Myocyte (in vitro differentiated cells): ENCODE measurements at regions not wholly inside any gene's neighbourhood (a gene's known extent, or its start where the extent isn't known, plus 50 kb on each side); places are given as distances from the start of the nearest gene placed in this dataset.
A peak's percentile ranks its signal among the peaks of the same experiment; 100 is the strongest.
"Not testable (repeated sequence)": the region's sequence is repeated elsewhere in the genome, so short reads cannot be mapped to it uniquely, and the experiment has no call there.

ENCODE experiments used
- DNase-seq: peaks from one replicate; pipeline ENCODE4 v3.0.0-alpha.2; 2012; ENCODE audit warnings: low read depth

GRCh38 chr5:82956600-82956999 is 120.6 kb downstream of the TMEM167A start:
- no peak for DNase-seq

- no peak for DNase-seq
Observed at GRCh38 chr5:82952326-82952725, 124.9 kb downstream of the TMEM167A start.

GRCh38 chr5:82944267-82944666 is 132.9 kb downstream of the TMEM167A start:
- not testable (repeated sequence) for DNase-seq

- peak; percentile 12 for DNase-seq
Observed at GRCh38 chr5:82942083-82942881, 134.9 kb downstream of the TMEM167A start.

- DNase-seq, result no peak
Observed at GRCh38 chr5:82938901-82939725, 138.1 kb downstream of the TMEM167A start.

GRCh38 chr5:82932473-82933220 is 144.5 kb downstream of the TMEM167A start:
- DNase-seq, result not testable (repeated sequence)

- DNase-seq, result peak; percentile 57
Observed at GRCh38 chr5:82931110-82931509, 146.1 kb downstream of the TMEM167A start.

GRCh38 chr5:82925061-82925411 is 152.2 kb downstream of the TMEM167A start:
- DNase-seq, result no peak

GRCh38 chr5:82924226-82925060 is 152.8 kb downstream of the TMEM167A start:
- DNase-seq, result no peak

GRCh38 chr5:82922086-82922734 is 155.0 kb downstream of the TMEM167A start:
- DNase-seq, result no peak

- no peak for DNase-seq
Observed at GRCh38 chr5:82918311-82919031, 158.7 kb downstream of the TMEM167A start.

- no peak for DNase-seq
Observed at GRCh38 chr5:82917584-82917983, 159.6 kb downstream of the TMEM167A start.

GRCh38 chr5:82913971-82914370 is 163.2 kb downstream of the TMEM167A start:
- no peak for DNase-seq

- no peak for DNase-seq
Observed at GRCh38 chr5:82912462-82912861, 164.7 kb downstream of the TMEM167A start.

- peak; percentile 77 for DNase-seq
Observed at GRCh38 chr5:82911910-82912309, 165.3 kb downstream of the TMEM167A start.

- DNase-seq, result no peak
Observed at GRCh38 chr5:82910905-82911304, 166.3 kb downstream of the TMEM167A start.

GRCh38 chr5:82910491-82910890 is 166.7 kb downstream of the TMEM167A start:
- DNase-seq, result no peak

- no peak for DNase-seq
Observed at GRCh38 chr5:82909771-82910170, 167.4 kb downstream of the TMEM167A start.

- DNase-seq, result no peak
Observed at GRCh38 chr5:82905986-82906385, 171.2 kb downstream of the TMEM167A start.
